ENCODE measurements at regions not wholly inside any gene's neighbourhood (a gene's known extent, or its start where the extent isn't known, plus 50 kb on each side); places are given as distances from the start of the nearest gene placed in this dataset.

DNA sequence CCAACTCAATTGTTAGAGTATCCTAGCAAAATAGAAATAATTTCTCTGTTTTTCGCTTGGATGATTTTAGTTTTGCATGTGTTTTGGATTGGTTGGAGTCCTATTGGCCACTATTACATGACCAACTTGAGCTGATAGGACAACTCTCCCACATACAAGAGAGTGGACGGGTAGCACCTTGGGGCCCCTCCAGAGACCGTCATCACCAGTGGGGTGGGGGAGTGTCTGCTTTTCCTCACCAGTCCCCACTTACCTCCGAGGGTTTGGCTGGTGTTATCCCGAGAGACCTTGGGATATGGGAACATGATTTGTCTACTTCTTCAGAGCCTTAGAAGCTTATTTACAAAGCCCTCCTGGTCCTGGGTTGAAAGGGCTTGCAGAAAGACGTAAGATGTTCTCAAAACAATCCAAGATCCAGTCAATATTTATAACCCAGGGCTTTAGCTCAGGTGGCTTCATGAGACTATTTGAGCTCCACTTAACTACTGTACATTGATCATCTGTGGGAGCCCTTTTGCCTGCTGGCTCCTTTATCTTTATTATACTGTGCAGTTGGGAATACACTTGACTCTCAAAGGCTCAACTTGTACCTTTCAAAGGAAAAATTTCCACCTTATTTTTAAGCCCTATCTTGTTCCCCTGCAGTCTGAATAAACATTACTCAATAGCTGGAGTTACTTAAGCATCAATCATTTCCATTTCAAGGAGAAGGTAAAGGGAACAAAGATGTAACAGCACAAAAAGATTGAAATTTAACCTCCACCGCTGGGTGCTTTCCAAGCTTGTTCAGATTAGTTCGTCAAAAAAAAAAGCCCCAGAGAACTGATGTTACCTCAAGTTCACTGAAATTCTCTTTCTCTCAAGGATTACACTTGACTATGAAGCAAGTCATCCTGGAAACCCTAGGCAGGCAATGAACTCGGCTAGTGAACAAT, 119.7 kb downstream of the WDR11 start:
- H3K4me3 ChIP-seq (ENCODE audit: low read depth, low read length), result no peak overlapping the region
- TF ChIP-seq CTCF (IDR thresholded peaks at IDR 0.05; ENCODE audit: insufficient read depth, low read depth, low read length, missing control alignments), result no peak
- DNase-seq (ENCODE audit: low read depth), result no peak

GRCh38 chr10:120971671-120972070, 120.5 kb downstream of the WDR11 start:
- no peak overlapping the region for H3K4me3 ChIP-seq (ENCODE audit: low read depth, low read length)
- no peak for DNase-seq (ENCODE audit: low read depth)
- TF ChIP-seq CTCF (IDR thresholded peaks at IDR 0.05; ENCODE audit: insufficient read depth, low read depth, low read length, missing control alignments), result no peak

GRCh38 chr10:120972259-120972658, 121.1 kb downstream of the WDR11 start:
- no peak for TF ChIP-seq CTCF (IDR thresholded peaks at IDR 0.05; ENCODE audit: insufficient read depth, low read depth, low read length, missing control alignments)
- no peak for DNase-seq (ENCODE audit: low read depth)
- no peak overlapping the region for H3K4me3 ChIP-seq (ENCODE audit: low read depth, low read length)

DNA sequence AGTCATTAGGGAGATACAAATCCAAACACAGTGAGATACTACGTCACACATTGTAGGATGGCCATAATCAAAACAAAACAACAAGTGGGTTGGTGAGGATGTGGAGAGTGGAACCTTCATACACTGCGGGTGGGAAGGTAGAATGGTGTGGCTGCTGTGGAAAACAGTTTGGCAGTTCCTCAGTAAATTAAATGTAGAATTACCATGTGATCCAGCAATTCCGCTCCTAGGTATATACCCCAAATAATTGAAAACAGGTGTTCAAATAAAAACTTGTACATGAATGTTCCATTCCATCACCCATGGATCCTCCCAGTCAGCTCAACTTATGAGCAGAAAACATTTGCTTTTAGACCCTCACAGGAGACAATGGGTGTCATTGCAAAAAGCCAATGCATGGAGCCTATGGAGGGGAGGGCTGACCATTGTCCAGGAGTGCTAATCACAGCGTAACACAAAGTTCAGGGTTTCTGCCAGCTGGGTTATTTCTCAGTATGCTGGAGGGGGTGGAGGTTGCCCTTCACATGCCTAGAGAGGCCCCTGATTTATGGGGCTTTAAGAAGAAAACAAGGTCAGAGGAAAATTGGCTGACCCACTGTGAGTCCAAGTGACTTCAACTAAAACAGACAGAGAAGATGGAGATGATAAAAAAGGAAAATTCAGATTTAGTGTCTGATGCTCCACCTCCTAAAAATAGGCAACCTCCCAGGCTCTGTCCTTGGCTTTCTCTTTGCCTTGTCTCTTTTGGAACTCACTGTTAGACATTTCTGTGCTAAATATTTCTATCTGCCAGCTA, 124.1 kb downstream of the WDR11 start:
- no peak for DNase-seq (ENCODE audit: low read depth)
- no peak overlapping the region for H3K4me3 ChIP-seq (ENCODE audit: low read depth, low read length)
- no peak for TF ChIP-seq CTCF (IDR thresholded peaks at IDR 0.05; ENCODE audit: insufficient read depth, low read depth, low read length, missing control alignments)

DNA sequence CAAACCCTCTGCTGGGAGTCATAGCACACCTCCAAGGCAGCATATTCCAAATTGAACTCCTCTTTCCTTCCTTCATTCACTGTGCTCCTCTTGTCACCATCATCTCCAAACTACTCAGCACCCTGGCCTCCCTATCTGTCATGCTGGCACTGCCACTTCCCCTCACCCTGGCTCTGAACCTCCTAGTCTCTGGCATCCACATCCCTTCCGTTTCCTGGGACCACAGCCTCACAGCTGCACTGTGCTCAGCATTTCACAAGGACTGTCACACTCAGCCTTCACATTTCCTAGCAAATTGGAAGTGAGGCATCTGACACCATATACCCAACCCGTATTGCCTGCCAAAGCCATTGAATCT, 124.7 kb downstream of the WDR11 start:
- TF ChIP-seq CTCF (IDR thresholded peaks at IDR 0.05; ENCODE audit: insufficient read depth, low read depth, low read length, missing control alignments), result no peak
- no peak overlapping the region for H3K4me3 ChIP-seq (ENCODE audit: low read depth, low read length)
- no peak for DNase-seq (ENCODE audit: low read depth)

- DNase-seq (ENCODE audit: low read depth), result no peak
- no peak for TF ChIP-seq CTCF (IDR thresholded peaks at IDR 0.05; ENCODE audit: insufficient read depth, low read depth, low read length, missing control alignments)
- H3K4me3 ChIP-seq (ENCODE audit: low read depth, low read length), result no peak overlapping the region
These were observed 126.7 kb downstream of the WDR11 start for GRCh38 chr10:120977897-120978296.

All from GM12865 (cell line).